GM18511 (cell line): ENCODE measurements at regions not wholly inside any gene's neighbourhood (a gene's known extent, or its start where the extent isn't known, plus 50 kb on each side); places are given as distances from the start of the nearest gene placed in this dataset.

Experiments
- ATAC-seq: cut with Tn5 transposase; IDR thresholded peaks from one replicate; pipeline ENCODE4 v1.9.1; 2021; ENCODE audit warnings: mild to moderate bottlenecking, moderate library complexity; ENCODE audit not compliant: unreplicated experiment

- no peak for ATAC-seq
Observed at GRCh38 chr3:107313711-107314110, 63.5 kb upstream of the CCDC54 start.

- ATAC-seq, result no peak
Observed at GRCh38 chr3:107315141-107315540, 62.1 kb upstream of the CCDC54 start.

DNA sequence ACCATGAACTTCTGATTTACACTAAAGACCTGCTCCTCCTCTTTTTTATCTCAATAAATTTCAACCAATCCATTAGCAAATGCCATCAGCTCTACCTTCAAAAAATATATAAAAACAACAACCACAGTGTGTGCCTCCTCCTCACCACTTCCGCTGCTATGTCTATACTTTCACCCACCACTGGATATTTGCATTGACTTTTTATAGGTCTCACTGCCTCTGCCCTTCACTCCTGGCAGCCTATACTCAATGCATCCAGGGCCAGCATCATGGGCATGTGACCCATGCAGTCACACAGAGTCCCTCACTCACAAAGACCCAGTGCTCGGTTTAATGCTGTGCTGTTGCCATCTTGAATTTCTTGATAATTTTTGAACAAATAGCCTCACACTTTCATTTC, 53.5 kb upstream of the CCDC54 start:
- no peak for ATAC-seq

GRCh38 chr3:107325446-107325845, 51.8 kb upstream of the CCDC54 start:
- no peak for ATAC-seq
